SK-N-SH treated with all-trans-retinoic acid at 6 μM for 48 hours (cell line): ENCODE measurements at regions not wholly inside any gene's neighbourhood (a gene's known extent, or its start where the extent isn't known, plus 50 kb on each side); places are given as distances from the start of the nearest gene placed in this dataset.
"Not testable (repeated sequence)": the region's sequence is repeated elsewhere in the genome, so short reads cannot be mapped to it uniquely, and the experiment has no call there.

ENCODE experiments used
- ATAC-seq: fragments of 200-7000 bp; cut with Tn5 transposase; 3 replicates; pipeline ENCODE4 v1.9.1; 2020; ENCODE audit warnings: mild to moderate bottlenecking, moderate library complexity
- ARNTL ChIP-seq: fragments of 450-650 bp; formaldehyde crosslinking; IDR thresholded peaks from 2 replicates; pipeline ENCODE4 v1.5.0; 2020; ENCODE audit warnings: low read depth, mild to moderate bottlenecking, moderate library complexity, borderline replicate concordance
- CREB5 ChIP-seq: fragments of 250-450 bp; sonication (Bioruptor Pico); IDR thresholded peaks from 2 replicates; pipeline ENCODE4 v1.5.1; 2020; ENCODE audit warnings: low read depth, mild to moderate bottlenecking, moderate library complexity
- CSDC2 ChIP-seq: fragments of 250-450 bp; sonication (Bioruptor Pico); IDR thresholded peaks from 2 replicates; pipeline ENCODE4 v1.5.0; 2020; ENCODE audit warnings: mild to moderate bottlenecking, moderate library complexity
- ESRRG ChIP-seq: fragments of 250-450 bp; sonication (Bioruptor Pico); IDR thresholded peaks from 2 replicates; pipeline ENCODE4 v1.6.1; 2021; ENCODE audit warnings: mild to moderate bottlenecking
- GLIS3 ChIP-seq: fragments of 250-450 bp; sonication (Bioruptor Pico); IDR thresholded peaks from 2 replicates; pipeline ENCODE4 v1.5.0; 2020; ENCODE audit warnings: mild to moderate bottlenecking, moderate library complexity
- ISL1 ChIP-seq: fragments of 250-450 bp; sonication (Bioruptor Pico); IDR thresholded peaks from 2 replicates; pipeline ENCODE4 v2.1.2; 2022; ENCODE audit warnings: mild to moderate bottlenecking, moderate library complexity
- OSR1 ChIP-seq: fragments of 250-450 bp; sonication (Bioruptor Pico); IDR thresholded peaks from 2 replicates; pipeline ENCODE4 v1.8.0; 2022; ENCODE audit warnings: moderate library complexity, mild to moderate bottlenecking, inconsistent platforms
- POU6F1 ChIP-seq: fragments of 250-450 bp; sonication (Bioruptor Pico); IDR thresholded peaks from 2 replicates; pipeline ENCODE4 v1.8.0; 2021; ENCODE audit warnings: low read depth, mild to moderate bottlenecking, moderate library complexity, borderline replicate concordance
- PPARA ChIP-seq: fragments of 250-450 bp; sonication (Bioruptor Pico); IDR thresholded peaks from 2 replicates; pipeline ENCODE4 v1.5.0; 2020; ENCODE audit warnings: mild to moderate bottlenecking, borderline replicate concordance
- SNAI2 ChIP-seq: fragments of 250-450 bp; sonication (Bioruptor Pico); IDR thresholded peaks from 2 replicates; pipeline ENCODE4 v1.5.0; 2020; ENCODE audit warnings: mild to moderate bottlenecking, moderate library complexity
- TCF4 ChIP-seq: fragments of 250-450 bp; sonication (Bioruptor Pico); IDR thresholded peaks from 2 replicates; pipeline ENCODE4 v1.8.0; 2021; ENCODE audit warnings: mild to moderate bottlenecking, moderate library complexity, borderline replicate concordance
- TOX ChIP-seq: fragments of 250-450 bp; sonication (Bioruptor Pico); IDR thresholded peaks from 2 replicates; pipeline ENCODE4 v1.8.0; 2021; ENCODE audit warnings: mild to moderate bottlenecking, moderate library complexity, borderline replicate concordance
- TSHZ2 ChIP-seq: fragments of 250-450 bp; sonication (Bioruptor Pico); IDR thresholded peaks from 2 replicates; pipeline ENCODE4 v1.5.0; 2020; ENCODE audit warnings: mild to moderate bottlenecking, moderate library complexity
- ZC3H10 ChIP-seq: fragments of 250-450 bp; sonication (Bioruptor Pico); IDR thresholded peaks from 2 replicates; pipeline ENCODE4 v1.5.1; 2021; ENCODE audit warnings: mild to moderate bottlenecking, moderate library complexity
- ZFP3 ChIP-seq: fragments of 250-450 bp; sonication (Bioruptor Pico); IDR thresholded peaks from 2 replicates; pipeline ENCODE4 v1.5.0; 2020; ENCODE audit warnings: mild to moderate bottlenecking, moderate library complexity
- ZFP30 ChIP-seq: fragments of 450-650 bp; formaldehyde crosslinking; IDR thresholded peaks from 2 replicates; pipeline ENCODE4 v1.5.0; 2022; ENCODE audit warnings: mild to moderate bottlenecking, moderate library complexity
- ZNF565 ChIP-seq: fragments of 450-650 bp; formaldehyde crosslinking; conservative IDR thresholded peaks from 2 replicates; pipeline ENCODE4 v1.5.0; 2020; ENCODE audit warnings: low read depth, mild to moderate bottlenecking, moderate library complexity
- ZNF70 ChIP-seq: fragments of 450-650 bp; formaldehyde crosslinking; IDR thresholded peaks from 2 replicates; pipeline ENCODE4 v1.5.0; 2020; ENCODE audit warnings: mild to moderate bottlenecking, moderate library complexity

- ATAC-seq: no peak
- TF ChIP-seq CREB5: no peak
Measured at GRCh38 chr18:5709476-5710095, 165.8 kb upstream of the EPB41L3 start.

GRCh38 chr18:5707586-5707985, 163.8 kb upstream of the EPB41L3 start:
- no peak for TF ChIP-seq ZFP3
- TF ChIP-seq CSDC2 (CRISPR knock-in tag): no peak
- TF ChIP-seq ISL1 (CRISPR knock-in tag): no peak
- TF ChIP-seq ESRRG (CRISPR knock-in tag): no peak
- no peak for TF ChIP-seq TOX (CRISPR knock-in tag)
- no peak for TF ChIP-seq OSR1 (CRISPR knock-in tag)
- no peak for TF ChIP-seq SNAI2 (CRISPR knock-in tag)
- no peak for TF ChIP-seq ZC3H10 (CRISPR knock-in tag)
- TF ChIP-seq POU6F1 (CRISPR knock-in tag): no peak
- TF ChIP-seq TCF4 (CRISPR knock-in tag): no peak
- no peak for TF ChIP-seq PPARA (CRISPR knock-in tag)
- no peak for TF ChIP-seq ZFP30 (CRISPR knock-in tag)
- TF ChIP-seq, all 23 proteins: peak for 0
- ATAC-seq: no peak

- no peak for TF ChIP-seq POU6F1 (CRISPR knock-in tag)
- no peak for TF ChIP-seq ZNF70 (CRISPR knock-in tag)
- no peak for TF ChIP-seq TSHZ2
- TF ChIP-seq GLIS3 (CRISPR knock-in tag): no peak
- no peak for TF ChIP-seq ZFP30 (CRISPR knock-in tag)
- TF ChIP-seq ZFP3: no peak
- TF ChIP-seq PPARA (CRISPR knock-in tag): no peak
Measured at GRCh38 chr18:5705393-5705792, 161.6 kb upstream of the EPB41L3 start.

GRCh38 chr18:5704847-5705246, 161.1 kb upstream of the EPB41L3 start:
- no peak for ATAC-seq
- no peak for TF ChIP-seq PPARA (CRISPR knock-in tag)
- no peak for TF ChIP-seq ZNF565
- no peak for TF ChIP-seq ARNTL (CRISPR knock-in tag)

More at GRCh38 chr18:5705393-5705792, 161.6 kb upstream of the EPB41L3 start:
- ATAC-seq: no peak

- not testable (repeated sequence) for ATAC-seq
Measured at GRCh38 chr18:5702016-5702415, 158.2 kb upstream of the EPB41L3 start.
